Keratinocyte (primary cell): ENCODE measurements at regions not wholly inside any gene's neighbourhood (a gene's known extent, or its start where the extent isn't known, plus 50 kb on each side); places are given as distances from the start of the nearest gene placed in this dataset.
A peak's percentile ranks its signal among the peaks of the same experiment; 100 is the strongest.

Experiments used
- DNase-seq: peaks from one replicate; pipeline ENCODE4 v3.0.0-alpha.2; 2011; ENCODE audit warnings: low read depth, missing footprints, low spot score
- FAIRE-seq: peaks from 2 replicates; lab custom pipeline; 2011; peaks lifted over from hg19 to GRCh38; lab: Jason Lieb, UNC
- H2AFZ ChIP-seq: 2 replicates; pipeline ENCODE4 v1.6.0; 2012; ENCODE audit warnings: low read length, control low read depth, inconsistent platforms; ENCODE audit not compliant: control insufficient read depth
- H3K27ac ChIP-seq: 2 replicates; pipeline ENCODE4 v1.5.1; 2011; ENCODE audit warnings: low read length; ENCODE audit not compliant: control insufficient read depth, insufficient read depth
- H3K27me3 ChIP-seq: 3 replicates; pipeline ENCODE4 v1.6.0; 2011; ENCODE audit warnings: low read length; ENCODE audit not compliant: control insufficient read depth, insufficient read depth; ENCODE audit errors: extremely low read depth
- H3K36me3 ChIP-seq, 2 experiments: 2 replicates in 1 of 2; 3 replicates in 1 of 2; pipeline ENCODE4 v1.5.1; 2011; ENCODE audit warnings: low read length in 2 of 2, mild to moderate bottlenecking in 1 of 2; ENCODE audit not compliant: control insufficient read depth in 2 of 2, insufficient read depth in 2 of 2; ENCODE audit errors: extremely low read depth in 1 of 2
- H3K4me1 ChIP-seq: 3 replicates; pipeline ENCODE4 v1.5.1; 2011; ENCODE audit warnings: low read length; ENCODE audit not compliant: control insufficient read depth, insufficient read depth; ENCODE audit errors: extremely low read depth
- H3K4me2 ChIP-seq: 3 replicates; pipeline ENCODE4 v1.6.0; 2011; ENCODE audit warnings: low read depth, low read length; ENCODE audit not compliant: control insufficient read depth, insufficient read depth; ENCODE audit errors: extremely low read depth
- H3K4me3 ChIP-seq, 3 experiments: fragments of 200-600 bp in 1 of 3; sonication (generic) in 1 of 3; 2 replicates in 2 of 3; 3 replicates in 1 of 3; pipeline ENCODE4 v1.5.1; 2011 to 2016; ENCODE audit warnings: low read length in 3 of 3, mild to moderate bottlenecking in 3 of 3, control low read depth in 2 of 3, inconsistent platforms in 1 of 3, low read depth in 1 of 3, mixed read lengths in 1 of 3, mixed run types in 1 of 3, moderate library complexity in 1 of 3; ENCODE audit not compliant: control insufficient read depth in 2 of 3, insufficient read depth in 2 of 3; ENCODE audit errors: extremely low read depth in 1 of 3
- H3K79me2 ChIP-seq: 2 replicates; pipeline ENCODE4 v1.6.0; 2012; ENCODE audit warnings: low read length; ENCODE audit not compliant: control insufficient read depth, insufficient read depth
- H3K9ac ChIP-seq: 3 replicates; pipeline ENCODE4 v1.6.0; 2011; ENCODE audit warnings: low read length; ENCODE audit not compliant: control insufficient read depth, insufficient read depth; ENCODE audit errors: extremely low read depth
- H3K9me1 ChIP-seq: 3 replicates; pipeline ENCODE4 v1.6.0; 2011; ENCODE audit warnings: low read length; ENCODE audit not compliant: control insufficient read depth, insufficient read depth; ENCODE audit errors: extremely low read depth
- H3K9me3 ChIP-seq: 2 replicates; pipeline ENCODE4 v1.5.1; 2012; ENCODE audit warnings: low read depth, low read length; ENCODE audit not compliant: control insufficient read depth
- H4K20me1 ChIP-seq: 3 replicates; pipeline ENCODE4 v1.6.0; 2011; ENCODE audit warnings: low read length; ENCODE audit not compliant: control insufficient read depth, insufficient read depth; ENCODE audit errors: extremely low read depth
- EZH2 ChIP-seq: IDR thresholded peaks from one replicate; pipeline ENCODE4 v1.6.1; 2012; ENCODE audit warnings: inconsistent platforms, mild to moderate bottlenecking, low read length, moderate library complexity
- dilution Hi-C: fragments of 300-500 bp; cut with MboI; formaldehyde crosslinking; loops from one replicate; pipeline ENCODE4 v1.7.0; 2020; ENCODE audit warnings: low sequenced_read_pairs; ENCODE audit not compliant: extremely low pct_ligation_motif_present
- TF ChIP-seq, protein P1 (sequence below), 3 experiments: IDR thresholded peaks in 1 of 3; conservative IDR thresholded peaks in 1 of 3; optimal IDR thresholded peaks in 1 of 3; 2 replicates in 2 of 3; 3 replicates in 1 of 3; pipeline versions ENCODE3 to v1.5.1; 2011; ENCODE audit warnings: low read length in 3 of 3, mild to moderate bottlenecking in 3 of 3, moderate library complexity in 2 of 3, control low read depth in 1 of 3, inconsistent platforms in 1 of 3; ENCODE audit not compliant: insufficient read depth in 2 of 3; ENCODE audit errors: extremely low read depth in 1 of 3

- TF ChIP-seq EZH2, result no peak
- TF ChIP-seq, protein P1, sequence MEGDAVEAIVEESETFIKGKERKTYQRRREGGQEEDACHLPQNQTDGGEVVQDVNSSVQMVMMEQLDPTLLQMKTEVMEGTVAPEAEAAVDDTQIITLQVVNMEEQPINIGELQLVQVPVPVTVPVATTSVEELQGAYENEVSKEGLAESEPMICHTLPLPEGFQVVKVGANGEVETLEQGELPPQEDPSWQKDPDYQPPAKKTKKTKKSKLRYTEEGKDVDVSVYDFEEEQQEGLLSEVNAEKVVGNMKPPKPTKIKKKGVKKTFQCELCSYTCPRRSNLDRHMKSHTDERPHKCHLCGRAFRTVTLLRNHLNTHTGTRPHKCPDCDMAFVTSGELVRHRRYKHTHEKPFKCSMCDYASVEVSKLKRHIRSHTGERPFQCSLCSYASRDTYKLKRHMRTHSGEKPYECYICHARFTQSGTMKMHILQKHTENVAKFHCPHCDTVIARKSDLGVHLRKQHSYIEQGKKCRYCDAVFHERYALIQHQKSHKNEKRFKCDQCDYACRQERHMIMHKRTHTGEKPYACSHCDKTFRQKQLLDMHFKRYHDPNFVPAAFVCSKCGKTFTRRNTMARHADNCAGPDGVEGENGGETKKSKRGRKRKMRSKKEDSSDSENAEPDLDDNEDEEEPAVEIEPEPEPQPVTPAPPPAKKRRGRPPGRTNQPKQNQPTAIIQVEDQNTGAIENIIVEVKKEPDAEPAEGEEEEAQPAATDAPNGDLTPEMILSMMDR (optimal IDR thresholded peaks at IDR 0.05 in 1 of 3, IDR thresholded peaks at IDR 0.05 in 1 of 3, conservative IDR thresholded peaks at IDR 0.05 in 1 of 3; ENCODE audit: extremely low read depth in 1 of 3, insufficient read depth in 2 of 3, low read length in 3 of 3), result no peak
- FAIRE-seq, result no peak
Measured at GRCh38 chr4:115287426-115287825, 174.0 kb upstream of the NDST4 start.

DNA sequence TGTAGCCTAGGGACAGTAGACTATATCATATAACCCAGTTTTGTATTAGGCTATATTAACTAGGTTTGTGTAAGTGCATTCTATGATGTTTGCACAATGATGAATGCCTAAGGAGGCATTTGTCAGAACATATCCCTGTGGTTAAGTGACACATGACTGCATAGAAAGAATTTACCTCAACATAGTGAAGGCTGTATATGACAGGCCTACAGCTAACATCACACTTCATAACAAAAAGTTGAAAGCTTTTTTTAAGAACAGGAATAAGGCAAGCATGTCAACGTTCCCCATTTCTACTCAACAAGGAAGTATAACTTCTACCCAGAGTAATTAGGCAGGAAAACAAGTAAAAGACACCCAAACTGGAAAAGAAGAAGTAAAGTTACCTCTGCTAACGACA lies 165.9 kb upstream of the NDST4 start:
- H3K9me3 ChIP-seq, result no peaks in the 10 kb centered on the region
- H3K4me1 ChIP-seq, result no peaks in the 10 kb centered on the region
- H3K9ac ChIP-seq, result no peak overlapping the region
- no peaks in the 10 kb centered on the region for H3K79me2 ChIP-seq
- H3K4me2 ChIP-seq, result no peak overlapping the region
- peak; percentile 29 for FAIRE-seq
- H3K36me3 ChIP-seq, result no peaks in the 10 kb centered on the region
- dilution Hi-C loops, result no loop called here
- H3K27ac ChIP-seq, result no peak overlapping the region
- no peaks in the 10 kb centered on the region for H3K9me1 ChIP-seq
- no peaks in the 10 kb centered on the region for H4K20me1 ChIP-seq
- no peaks in the 10 kb centered on the region for H3K27me3 ChIP-seq
- no peak for DNase-seq
- TF ChIP-seq, protein P1 (optimal IDR thresholded peaks at IDR 0.05 in 1 of 3, IDR thresholded peaks at IDR 0.05 in 1 of 3, conservative IDR thresholded peaks at IDR 0.05 in 1 of 3; ENCODE audit: extremely low read depth in 1 of 3, insufficient read depth in 2 of 3, low read length in 3 of 3), result no peak
- no peak for TF ChIP-seq EZH2
- H3K4me3 ChIP-seq, result no peak overlapping the region
- H2AFZ ChIP-seq, result no peak overlapping the region

More at GRCh38 chr4:115287426-115287825, 174.0 kb upstream of the NDST4 start:
- dilution Hi-C loops, result no loop called here
- no peak overlapping the region for H3K27ac ChIP-seq
- no peak overlapping the region for H3K9ac ChIP-seq
- DNase-seq, result no peak
- no peaks in the 10 kb centered on the region for H3K9me3 ChIP-seq
- H3K4me2 ChIP-seq, result no peak overlapping the region
- no peaks in the 10 kb centered on the region for H4K20me1 ChIP-seq
- H3K9me1 ChIP-seq, result no peaks in the 10 kb centered on the region
- no peak overlapping the region for H2AFZ ChIP-seq
- H3K27me3 ChIP-seq, result no peaks in the 10 kb centered on the region
- H3K4me1 ChIP-seq, result no peaks in the 10 kb centered on the region
- H3K4me3 ChIP-seq, result no peak overlapping the region
- H3K79me2 ChIP-seq, result no peaks in the 10 kb centered on the region
- no peaks in the 10 kb centered on the region for H3K36me3 ChIP-seq
